Small intestine (tissue), 7 donors: ENCODE measurements at regions not wholly inside any gene's neighbourhood (a gene's known extent, or its start where the extent isn't known, plus 50 kb on each side); places are given as distances from the start of the nearest gene placed in this dataset.
"Not testable (repeated sequence)": the region's sequence is repeated elsewhere in the genome, so short reads cannot be mapped to it uniquely, and the experiment has no call there.

Experiments used
- DNase-seq, 2 donors: peaks; one replicate each; pipeline versions ENCODE4 v3.0.0 to v3.0.0-alpha.2; 2013
- FAIRE-seq: peaks from 2 replicates; lab custom pipeline; 2012; peaks lifted over from hg19 to GRCh38; lab: Jason Lieb, UNC
- H3K27ac ChIP-seq, 3 donors: one replicate each; pipeline ENCODE4 v1.5.1; 2013; ENCODE audit warnings: low read length in 2 of 3, mild to moderate bottlenecking in 2 of 3, control low read depth in 1 of 3, inconsistent platforms in 1 of 3, low read depth in 1 of 3, moderate library complexity in 1 of 3
- H3K27me3 ChIP-seq, 3 donors: one replicate each; pipeline ENCODE4 v1.6.1; 2013; ENCODE audit warnings: low read length in 3 of 3, inconsistent platforms in 1 of 3; ENCODE audit not compliant: control insufficient read depth in 3 of 3, insufficient read depth in 3 of 3
- H3K36me3 ChIP-seq, 3 donors: one replicate each; pipeline ENCODE4 v1.6.1; 2013; ENCODE audit warnings: low read length in 3 of 3, inconsistent platforms in 1 of 3, low read depth in 1 of 3, mild to moderate bottlenecking in 1 of 3, moderate library complexity in 1 of 3; ENCODE audit not compliant: control insufficient read depth in 3 of 3, insufficient read depth in 2 of 3
- H3K4me1 ChIP-seq, 3 donors: one replicate each; pipeline ENCODE4 v1.6.1; 2013; ENCODE audit warnings: low read length in 2 of 3, inconsistent platforms in 1 of 3, low read depth in 1 of 3, mild to moderate bottlenecking in 1 of 3, moderate library complexity in 1 of 3; ENCODE audit not compliant: control insufficient read depth in 3 of 3, insufficient read depth in 2 of 3
- H3K4me3 ChIP-seq, 3 donors: one replicate each; pipeline ENCODE4 v1.5.1; 2013; ENCODE audit warnings: low read length in 3 of 3, control low read depth in 1 of 3, inconsistent platforms in 1 of 3, low read depth in 1 of 3, mild to moderate bottlenecking in 1 of 3, moderate library complexity in 1 of 3
- H3K9me3 ChIP-seq, 2 donors: one replicate each; pipeline ENCODE4 v1.6.1; 2013; ENCODE audit warnings: low read depth in 1 of 2, low read length in 1 of 2; ENCODE audit not compliant: control insufficient read depth in 2 of 2, insufficient read depth in 1 of 2
- WGBS, 3 donors: extraction: QIAGEN DNeasy Blood & Tissue Kit; methylation state at CpG; one replicate each; pipeline ENCODE4 v1.1.7; 2013; 5-methylcytosine and 5-hydroxymethylcytosine counted together
- donor health status: healthy with polysubstance abuse.
- donor health status: control.
- donor health status: control.
- donor health status: Bipolar disorder and iron deficiency.
- donor health status: healthy.

GRCh38 chr17:63019138-63019873 lies 53.3 kb downstream of the TANC2 start:
- H3K4me1 ChIP-seq, result no peaks in the 10 kb centered on the region
- H3K27ac ChIP-seq, result no peak overlapping the region
- no peak for DNase-seq
- whole genome bisulfite sequencing, 3 donors, result 83 to 95% (median 94%) methylated on average over 6 of the region's 6 CpGs
- H3K4me3 ChIP-seq, result no peak overlapping the region
- FAIRE-seq, result no peak
- peaks cover 0 to 6% of the 10 kb centered on the region in 2 donors for H3K9me3 ChIP-seq
- no peaks in the 10 kb centered on the region for H3K36me3 ChIP-seq
- H3K27me3 ChIP-seq, result no peaks in the 10 kb centered on the region

- peaks cover 0 to 6% of the 10 kb centered on the region in 2 donors for H3K9me3 ChIP-seq
- no peak overlapping the region for H3K4me3 ChIP-seq
- FAIRE-seq (no peak), DNase-seq (no peak)
- no peaks in the 10 kb centered on the region for H3K36me3 ChIP-seq
- H3K27ac ChIP-seq, result no peak overlapping the region
- WGBS, 3 donors, result 87 to 95% (median 95%) methylated on average over 1 of the region's 1 CpG
- no peaks in the 10 kb centered on the region for H3K4me1 ChIP-seq
- H3K27me3 ChIP-seq, result no peaks in the 10 kb centered on the region
Observed at GRCh38 chr17:63022567-63022966, 56.5 kb downstream of the TANC2 start.

DNA sequence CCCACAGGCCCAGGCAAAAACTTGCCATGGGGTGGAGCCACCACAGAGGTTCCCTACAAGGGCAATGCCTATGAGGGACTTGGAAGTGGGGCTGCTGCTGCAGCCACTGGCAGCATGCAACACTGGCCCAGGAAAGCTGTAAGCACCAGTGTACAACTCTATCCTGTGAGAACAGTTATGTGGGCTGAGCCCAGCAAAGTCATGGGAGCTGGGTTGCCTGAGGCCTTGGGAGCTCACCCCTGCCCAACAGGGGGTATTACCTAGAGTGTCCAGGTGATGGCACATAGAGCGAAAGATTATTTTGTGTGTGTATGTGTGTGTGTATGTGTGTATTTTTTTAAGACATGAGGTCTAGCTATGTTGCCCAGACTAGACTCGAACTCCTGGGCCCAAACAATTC lies 57.0 kb downstream of the TANC2 start:
- Histone ChIP-seq H3K36me3 (no peaks in the 10 kb centered on the region), H3K4me3 (no peak overlapping the region), H3K4me1 (no peaks in the 10 kb centered on the region), H3K9me3 (peaks cover 0 to 6% of the 10 kb centered on the region in 2 donors), H3K27ac (no peak overlapping the region), H3K27me3 (no peaks in the 10 kb centered on the region)
- DNase-seq, result no peak
- no peak for FAIRE-seq
- 91 to 93% (median 93%) methylated on average over 2 of the region's 2 CpGs for WGBS, 3 donors

GRCh38 chr17:63024201-63024600 lies 58.2 kb downstream of the TANC2 start:
- no peak for FAIRE-seq

DNA sequence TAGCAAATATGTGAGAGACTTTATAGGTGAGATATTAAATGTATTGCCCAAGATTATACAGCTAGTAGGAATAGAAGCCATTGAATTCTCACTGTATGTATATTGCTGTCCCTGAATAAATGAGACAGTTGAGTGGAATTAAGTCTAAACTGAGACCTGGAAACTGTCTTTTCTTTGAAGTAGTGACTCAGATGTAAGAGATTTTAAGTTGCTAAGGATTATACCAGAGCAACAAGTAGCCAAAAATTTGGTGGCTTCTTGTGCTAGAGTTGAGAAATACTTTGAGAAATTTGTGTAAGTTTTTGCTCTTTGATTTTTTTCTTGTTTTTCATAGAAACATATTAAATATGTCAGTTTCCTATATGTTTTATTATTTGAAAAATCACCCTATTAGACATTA lies 58.7 kb downstream of the TANC2 start:
- Histone ChIP-seq H3K4me1 (no peaks in the 10 kb centered on the region), H3K27me3 (no peaks in the 10 kb centered on the region), H3K36me3 (no peaks in the 10 kb centered on the region), H3K27ac (no peak overlapping the region), H3K4me3 (no peak overlapping the region), H3K9me3 (peaks cover 0 to 6% of the 10 kb centered on the region in 2 donors)
- FAIRE-seq, result no peak
- DNase-seq, result no peak

More at GRCh38 chr17:63024201-63024600, 58.2 kb downstream of the TANC2 start:
- 71 to 86% (median 82%) methylated on average over 4 of the region's 4 CpGs for WGBS, 3 donors
- Histone ChIP-seq H3K36me3 (no peaks in the 10 kb centered on the region), H3K27me3 (no peaks in the 10 kb centered on the region), H3K27ac (no peak overlapping the region), H3K4me3 (no peak overlapping the region), H3K9me3 (peaks cover 0 to 6% of the 10 kb centered on the region in 2 donors), H3K4me1 (no peaks in the 10 kb centered on the region)
- no peak for DNase-seq

- H3K9me3 ChIP-seq, DNase-seq, H3K4me1 ChIP-seq, H3K27me3 ChIP-seq, H3K4me3 ChIP-seq, FAIRE-seq, H3K27ac ChIP-seq, H3K36me3 ChIP-seq: not testable (repeated sequence)
- WGBS, 3 donors, result 86 to 92% (median 88%) methylated on average over 4 of the region's 4 CpGs
Observed at GRCh38 chr17:63025637-63026036, 59.6 kb downstream of the TANC2 start.

- no peak overlapping the region for H3K27ac ChIP-seq
Observed at GRCh38 chr17:63029541-63029940, 63.5 kb downstream of the TANC2 start.

DNA sequence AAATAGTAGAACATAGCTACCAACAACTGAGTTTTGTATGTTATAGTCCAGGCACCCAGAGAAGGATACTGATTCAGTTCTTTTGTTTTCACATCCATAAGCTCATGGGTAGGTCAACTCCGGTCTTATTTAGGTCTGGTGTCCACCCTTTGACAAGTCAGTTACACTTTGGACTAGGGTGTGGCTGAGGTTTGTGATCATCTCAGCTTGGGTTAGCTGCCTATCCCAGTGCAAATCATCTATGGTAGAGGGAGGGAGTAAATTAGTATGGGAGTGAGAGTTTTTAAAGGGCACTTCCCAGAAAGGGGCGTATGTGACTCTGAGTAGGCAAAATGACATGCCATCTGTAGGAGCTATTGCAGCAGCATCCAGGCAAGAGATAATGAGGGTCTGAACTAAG lies 66.1 kb downstream of the TANC2 start:
- Histone ChIP-seq H3K27ac (no peak overlapping the region), H3K27me3 (no peaks in the 10 kb centered on the region), H3K36me3 (no peaks in the 10 kb centered on the region), H3K9me3 (no peaks in the 10 kb centered on the region), H3K4me1 (no peaks in the 10 kb centered on the region), H3K4me3 (no peak overlapping the region)
- WGBS, 3 donors, result 33 to 75% (median 47%) methylated on average over 2 of the region's 2 CpGs
- DNase-seq (peak in 1 of 2 donors; percentile 71), FAIRE-seq (no peak)

More at GRCh38 chr17:63029541-63029940, 63.5 kb downstream of the TANC2 start:
- Histone ChIP-seq H3K27me3 (no peaks in the 10 kb centered on the region), H3K4me1 (no peaks in the 10 kb centered on the region), H3K9me3 (no peaks in the 10 kb centered on the region), H3K36me3 (no peaks in the 10 kb centered on the region), H3K4me3 (no peak overlapping the region)
- FAIRE-seq (no peak), DNase-seq (no peak)

DNA sequence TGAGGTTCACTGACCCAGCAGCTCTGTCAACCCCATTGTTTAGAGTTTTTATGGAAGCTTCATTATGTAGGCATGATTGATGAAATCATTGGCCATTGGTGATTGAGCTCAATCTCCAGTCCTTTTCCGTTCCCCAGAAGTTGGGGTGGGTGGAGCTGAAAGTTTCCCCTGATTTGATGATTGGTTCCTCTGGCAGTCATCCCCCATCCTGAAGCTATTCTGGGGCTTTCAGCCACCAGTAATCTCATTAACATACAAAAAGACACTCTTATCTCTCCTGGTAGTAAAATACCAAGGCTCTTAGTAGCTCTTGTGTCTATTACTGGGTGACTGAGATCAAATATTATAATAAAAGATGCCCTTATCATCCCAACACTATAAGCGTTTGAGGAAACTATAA lies 67.1 kb downstream of the TANC2 start:
- Histone ChIP-seq H3K36me3 (no peaks in the 10 kb centered on the region), H3K4me1 (no peaks in the 10 kb centered on the region), H3K27ac (no peak overlapping the region), H3K27me3 (no peaks in the 10 kb centered on the region), H3K4me3 (no peak overlapping the region), H3K9me3 (no peaks in the 10 kb centered on the region)
- WGBS, 3 donors, result 79 to 86% (median 84%) methylated on average over 2 of the region's 2 CpGs
- FAIRE-seq, result no peak
- no peak for DNase-seq
